ENCODE measurements at regions not wholly inside any gene's neighbourhood (a gene's known extent, or its start where the extent isn't known, plus 50 kb on each side); places are given as distances from the start of the nearest gene placed in this dataset.

DNA sequence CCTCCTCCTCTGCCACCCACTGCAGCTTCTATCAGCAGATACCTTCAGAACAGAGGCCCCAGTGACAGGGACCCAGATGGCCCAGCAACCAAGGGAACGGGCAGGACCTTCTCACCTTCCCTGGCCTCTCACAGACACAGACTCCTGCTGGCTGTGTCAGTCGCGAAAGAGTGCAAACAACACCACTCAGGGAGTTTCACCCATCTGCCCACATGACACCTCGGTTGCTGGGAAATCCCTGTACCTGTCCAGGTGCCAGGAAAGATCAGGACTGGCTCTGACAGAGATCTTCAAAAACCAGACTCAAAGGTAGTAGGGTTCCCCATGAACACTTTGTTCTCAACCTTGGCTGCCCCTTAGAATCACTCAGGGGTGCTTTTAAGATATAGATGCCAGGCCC, 83.5 kb upstream of the HIVEP3 start:
- TF ChIP-seq, protein P1, sequence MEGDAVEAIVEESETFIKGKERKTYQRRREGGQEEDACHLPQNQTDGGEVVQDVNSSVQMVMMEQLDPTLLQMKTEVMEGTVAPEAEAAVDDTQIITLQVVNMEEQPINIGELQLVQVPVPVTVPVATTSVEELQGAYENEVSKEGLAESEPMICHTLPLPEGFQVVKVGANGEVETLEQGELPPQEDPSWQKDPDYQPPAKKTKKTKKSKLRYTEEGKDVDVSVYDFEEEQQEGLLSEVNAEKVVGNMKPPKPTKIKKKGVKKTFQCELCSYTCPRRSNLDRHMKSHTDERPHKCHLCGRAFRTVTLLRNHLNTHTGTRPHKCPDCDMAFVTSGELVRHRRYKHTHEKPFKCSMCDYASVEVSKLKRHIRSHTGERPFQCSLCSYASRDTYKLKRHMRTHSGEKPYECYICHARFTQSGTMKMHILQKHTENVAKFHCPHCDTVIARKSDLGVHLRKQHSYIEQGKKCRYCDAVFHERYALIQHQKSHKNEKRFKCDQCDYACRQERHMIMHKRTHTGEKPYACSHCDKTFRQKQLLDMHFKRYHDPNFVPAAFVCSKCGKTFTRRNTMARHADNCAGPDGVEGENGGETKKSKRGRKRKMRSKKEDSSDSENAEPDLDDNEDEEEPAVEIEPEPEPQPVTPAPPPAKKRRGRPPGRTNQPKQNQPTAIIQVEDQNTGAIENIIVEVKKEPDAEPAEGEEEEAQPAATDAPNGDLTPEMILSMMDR (IDR thresholded peaks at IDR 0.05; ENCODE audit: poor library complexity), result no peak
- TF ChIP-seq EZH2 (IDR thresholded peaks at IDR 0.05; ENCODE audit: borderline replicate concordance) (no peak), EZH2phosphoT487 (IDR thresholded peaks at IDR 0.05; ENCODE audit: low read depth, severe bottlenecking, unreplicated experiment) (no peak)

Data from hepatocyte (in vitro differentiated cells).